D721Med (cell line): ENCODE measurements at regions not wholly inside any gene's neighbourhood (a gene's known extent, or its start where the extent isn't known, plus 50 kb on each side); places are given as distances from the start of the nearest gene placed in this dataset.
A peak's percentile ranks its signal among the peaks of the same experiment; 100 is the strongest.

Source experiments
- DNase-seq: peaks from one replicate; pipeline ENCODE4 v3.0.0; 2011; ENCODE audit warnings: low spot score; ENCODE audit not compliant: insufficient read length
- FAIRE-seq: peaks from 2 replicates; lab custom pipeline; 2011; peaks lifted over from hg19 to GRCh38; lab: Jason Lieb, UNC
- TF ChIP-seq, protein P1 (sequence below): IDR thresholded peaks from 2 replicates; pipeline ENCODE4 v1.5.1; 2012; ENCODE audit warnings: mild to moderate bottlenecking, control low read depth; ENCODE audit not compliant: insufficient read depth; ENCODE audit errors: missing control alignments

DNA sequence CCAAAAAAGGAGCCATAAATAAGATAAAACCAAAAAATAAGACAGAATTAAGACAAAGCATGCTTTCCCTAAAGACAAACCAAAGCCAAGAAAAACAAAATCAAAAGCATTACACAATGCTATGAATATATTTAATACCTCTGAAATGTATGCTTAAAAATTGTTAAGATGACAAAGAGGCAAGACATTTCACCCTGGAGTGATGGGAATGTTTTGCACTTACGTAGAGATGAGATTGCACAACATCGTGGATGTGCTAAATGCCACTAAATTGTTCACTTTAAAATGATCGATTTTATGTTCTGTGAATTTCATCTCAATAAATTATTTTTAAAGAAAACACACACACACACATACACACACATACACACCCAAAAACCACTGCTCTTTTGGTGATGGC is 386.6 kb upstream of the KLHL29 start:
- FAIRE-seq (no peak), DNase-seq (no peak)
- TF ChIP-seq, protein P1, sequence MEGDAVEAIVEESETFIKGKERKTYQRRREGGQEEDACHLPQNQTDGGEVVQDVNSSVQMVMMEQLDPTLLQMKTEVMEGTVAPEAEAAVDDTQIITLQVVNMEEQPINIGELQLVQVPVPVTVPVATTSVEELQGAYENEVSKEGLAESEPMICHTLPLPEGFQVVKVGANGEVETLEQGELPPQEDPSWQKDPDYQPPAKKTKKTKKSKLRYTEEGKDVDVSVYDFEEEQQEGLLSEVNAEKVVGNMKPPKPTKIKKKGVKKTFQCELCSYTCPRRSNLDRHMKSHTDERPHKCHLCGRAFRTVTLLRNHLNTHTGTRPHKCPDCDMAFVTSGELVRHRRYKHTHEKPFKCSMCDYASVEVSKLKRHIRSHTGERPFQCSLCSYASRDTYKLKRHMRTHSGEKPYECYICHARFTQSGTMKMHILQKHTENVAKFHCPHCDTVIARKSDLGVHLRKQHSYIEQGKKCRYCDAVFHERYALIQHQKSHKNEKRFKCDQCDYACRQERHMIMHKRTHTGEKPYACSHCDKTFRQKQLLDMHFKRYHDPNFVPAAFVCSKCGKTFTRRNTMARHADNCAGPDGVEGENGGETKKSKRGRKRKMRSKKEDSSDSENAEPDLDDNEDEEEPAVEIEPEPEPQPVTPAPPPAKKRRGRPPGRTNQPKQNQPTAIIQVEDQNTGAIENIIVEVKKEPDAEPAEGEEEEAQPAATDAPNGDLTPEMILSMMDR = no peak

DNA sequence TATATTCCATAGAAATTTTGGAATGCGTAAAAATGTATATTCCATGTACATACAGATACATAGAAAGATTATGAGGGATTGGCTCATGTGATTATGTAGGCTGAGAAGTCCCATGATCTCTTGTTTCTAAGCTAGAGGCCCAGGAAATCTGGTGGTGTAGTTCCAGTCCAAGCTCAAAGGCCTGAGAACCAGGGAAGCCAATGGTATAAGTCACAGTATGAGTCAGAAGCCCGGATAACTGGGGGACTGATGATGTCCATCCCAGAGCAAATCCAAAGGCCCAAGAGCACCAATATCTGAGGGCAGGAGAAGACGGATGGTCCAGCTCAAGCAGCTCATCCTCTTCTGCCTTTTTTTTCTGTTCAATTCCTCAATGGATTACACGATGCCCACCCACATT is 385.0 kb upstream of the KLHL29 start:
- DNase-seq (no peak), FAIRE-seq (no peak)

DNA sequence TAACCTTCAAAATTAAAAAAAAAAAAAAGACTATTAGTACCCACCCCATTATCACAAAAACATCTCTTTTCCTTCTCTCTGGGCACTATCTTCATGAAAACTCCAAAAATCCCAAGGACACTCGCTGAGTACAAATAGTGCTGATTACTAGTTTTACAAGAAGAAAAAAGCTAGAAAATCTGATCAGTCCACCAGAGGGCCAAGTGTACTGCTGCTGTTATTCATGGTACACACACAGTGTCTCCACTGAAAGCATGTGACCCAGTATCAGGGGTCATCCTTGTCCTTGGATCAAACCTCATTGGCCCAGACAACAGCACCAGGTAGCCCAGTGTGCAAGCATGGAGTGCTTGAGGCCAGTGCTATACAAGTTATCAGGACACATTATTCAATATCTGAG is 382.7 kb upstream of the KLHL29 start:
- FAIRE-seq (no peak), DNase-seq (no peak)
- TF ChIP-seq, protein P1 = peak; percentile 5

More for the DNA sequence above, 385.0 kb upstream of the KLHL29 start:
- TF ChIP-seq, protein P1 = no peak

DNA sequence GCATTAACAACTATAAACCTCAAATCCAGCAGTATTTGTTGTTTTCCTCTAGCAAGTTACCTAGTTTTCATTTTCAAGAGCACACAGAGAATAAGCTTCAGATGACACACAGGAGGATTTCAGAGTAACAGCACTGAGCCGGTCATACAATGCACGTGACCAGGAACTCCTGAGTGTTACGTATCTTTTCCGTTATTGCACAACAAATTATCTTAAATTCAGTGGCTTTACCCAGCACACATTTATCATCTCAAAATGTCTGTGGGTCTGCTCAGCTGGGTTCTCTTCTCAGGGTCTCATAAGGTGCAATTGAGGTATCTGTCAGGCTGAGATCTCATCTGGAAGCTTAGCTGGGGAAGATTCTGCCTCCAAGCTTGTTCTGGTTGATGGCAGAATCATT is 379.5 kb upstream of the KLHL29 start:
- no peak for DNase-seq
- no peak for FAIRE-seq
- TF ChIP-seq, protein P1 = no peak

DNA sequence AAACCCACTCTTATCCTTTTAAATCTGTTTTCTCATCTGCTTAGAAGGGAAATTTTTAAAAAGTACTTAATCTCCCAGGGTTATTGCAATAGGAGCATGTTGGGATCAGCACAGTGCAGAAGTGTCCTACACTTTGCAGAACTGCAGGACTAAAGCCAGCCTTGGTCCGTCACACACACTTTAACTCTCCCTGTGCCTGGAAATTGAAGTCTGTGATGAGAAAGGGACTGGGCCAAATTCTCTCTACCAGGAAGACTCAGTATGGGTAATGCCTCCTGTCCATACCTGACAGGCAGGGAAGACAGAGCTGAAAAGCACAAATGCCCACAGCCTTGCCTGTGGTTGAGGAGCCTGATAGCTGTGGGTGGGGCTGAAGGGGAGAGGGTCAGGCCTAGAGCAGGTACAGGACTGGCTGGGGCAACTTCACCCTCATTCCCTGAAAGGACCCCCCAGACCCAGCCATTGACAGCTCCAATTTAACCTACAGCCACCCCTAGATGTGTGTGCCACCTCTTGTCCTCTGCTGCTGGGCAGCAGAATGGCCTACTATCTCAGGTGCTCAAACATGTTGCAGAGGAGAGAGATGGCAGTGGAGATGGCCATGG is 377.2 kb upstream of the KLHL29 start:
- FAIRE-seq (no peak), DNase-seq (no peak)
- TF ChIP-seq, protein P1 = no peak

DNA sequence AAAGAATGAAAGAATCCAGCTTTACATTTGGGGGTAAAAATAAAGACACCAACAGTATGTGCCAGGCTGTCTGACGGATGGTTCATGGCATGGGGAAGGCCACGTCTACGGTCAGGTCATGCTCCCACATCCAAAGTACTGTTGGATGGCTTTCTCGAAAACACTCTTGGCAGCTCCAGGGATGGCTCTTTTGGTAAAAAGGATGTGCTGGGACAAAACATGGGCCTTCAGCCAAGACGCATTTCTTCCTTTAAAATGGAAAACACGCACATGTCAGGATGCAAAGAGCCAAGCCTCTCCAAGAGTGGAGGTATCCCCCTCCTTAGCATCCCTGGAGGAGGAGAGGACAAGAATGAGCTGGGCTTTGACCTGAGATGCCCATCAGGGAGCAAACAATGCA is 376.5 kb upstream of the KLHL29 start:
- TF ChIP-seq, protein P1 = no peak
- no peak for FAIRE-seq
- no peak for DNase-seq

DNA sequence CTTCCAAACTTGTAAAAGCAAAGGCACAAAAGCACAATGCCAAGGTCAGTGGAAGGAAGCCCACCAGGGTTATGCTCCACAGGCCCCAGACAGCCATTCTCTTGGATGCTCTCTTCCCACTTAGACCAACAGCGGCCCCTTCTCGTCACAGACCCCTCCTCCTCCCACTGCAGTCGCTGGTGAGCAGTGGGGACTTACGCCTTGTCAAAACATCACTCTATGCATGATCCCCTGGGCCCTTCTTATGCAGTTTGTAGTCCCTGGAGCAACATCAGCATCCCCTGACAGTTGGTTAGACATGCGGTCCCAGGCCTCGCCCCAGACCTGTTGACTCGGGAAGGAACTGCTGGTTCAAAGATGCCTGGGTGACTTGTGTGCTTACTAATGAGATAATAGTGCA is 376.0 kb upstream of the KLHL29 start:
- TF ChIP-seq, protein P1 = no peak
- DNase-seq = no peak
- FAIRE-seq = no peak
